ENCODE measurements at regions not wholly inside any gene's neighbourhood (a gene's known extent, or its start where the extent isn't known, plus 50 kb on each side); places are given as distances from the start of the nearest gene placed in this dataset.
"Not testable (repeated sequence)": the region's sequence is repeated elsewhere in the genome, so short reads cannot be mapped to it uniquely, and the experiment has no call there.

- in situ Hi-C loops (cut with MboI; ENCODE audit: low pct_unique_long_range_greater_than_20kb, low sequenced_read_pairs), result no loop called here
- no peak for DNase-seq
Observed at GRCh38 chr5:2549354-2549753, 202.1 kb downstream of the IRX2 start.

GRCh38 chr5:2546938-2547337 is 204.5 kb downstream of the IRX2 start:
- in situ Hi-C loops (cut with MboI; ENCODE audit: low pct_unique_long_range_greater_than_20kb, low sequenced_read_pairs), result no loop called here
- DNase-seq, result no peak

- no peak for DNase-seq
- in situ Hi-C loops (cut with MboI; ENCODE audit: low pct_unique_long_range_greater_than_20kb, low sequenced_read_pairs), result no loop called here
Observed at GRCh38 chr5:2544003-2544402, 207.5 kb downstream of the IRX2 start.

- in situ Hi-C loops (cut with MboI; ENCODE audit: low pct_unique_long_range_greater_than_20kb, low sequenced_read_pairs), result no loop called here
- no peak for DNase-seq
Observed at GRCh38 chr5:2542821-2543220, 208.7 kb downstream of the IRX2 start.

- no peak for DNase-seq
- in situ Hi-C loops (cut with MboI; ENCODE audit: low pct_unique_long_range_greater_than_20kb, low sequenced_read_pairs), result no loop called here
Observed at GRCh38 chr5:2542026-2542425, 209.5 kb downstream of the IRX2 start.

- peak; percentile 8 for DNase-seq
- in situ Hi-C loops (cut with MboI; ENCODE audit: low pct_unique_long_range_greater_than_20kb, low sequenced_read_pairs), result no loop called here
Observed at GRCh38 chr5:2538169-2538568, 213.3 kb downstream of the IRX2 start.

GRCh38 chr5:2537378-2538145 is 213.9 kb downstream of the IRX2 start:
- in situ Hi-C loops (cut with MboI; ENCODE audit: low pct_unique_long_range_greater_than_20kb, low sequenced_read_pairs), result no loop called here
- DNase-seq, result no peak

GRCh38 chr5:2536632-2537377 is 214.7 kb downstream of the IRX2 start:
- DNase-seq, result no peak
- in situ Hi-C loops (cut with MboI; ENCODE audit: low pct_unique_long_range_greater_than_20kb, low sequenced_read_pairs), result no loop called here

GRCh38 chr5:2534970-2535369 is 216.5 kb downstream of the IRX2 start:
- no peak for DNase-seq
- in situ Hi-C loops (cut with MboI; ENCODE audit: low pct_unique_long_range_greater_than_20kb, low sequenced_read_pairs), result no loop called here

GRCh38 chr5:2534251-2534650 is 217.2 kb downstream of the IRX2 start:
- no peak for DNase-seq
- in situ Hi-C loops (cut with MboI; ENCODE audit: low pct_unique_long_range_greater_than_20kb, low sequenced_read_pairs), result no loop called here

- in situ Hi-C loops (cut with MboI; ENCODE audit: low pct_unique_long_range_greater_than_20kb, low sequenced_read_pairs); DNase-seq: not testable (repeated sequence)
Observed at GRCh38 chr5:2533848-2534247, 217.6 kb downstream of the IRX2 start.

GRCh38 chr5:2532809-2533208 is 218.7 kb downstream of the IRX2 start:
- in situ Hi-C loops (cut with MboI; ENCODE audit: low pct_unique_long_range_greater_than_20kb, low sequenced_read_pairs), result no loop called here
- no peak for DNase-seq

- in situ Hi-C loops (cut with MboI; ENCODE audit: low pct_unique_long_range_greater_than_20kb, low sequenced_read_pairs), result no loop called here
- no peak for DNase-seq
Observed at GRCh38 chr5:2531318-2531717, 220.2 kb downstream of the IRX2 start.

GRCh38 chr5:2530609-2531008 is 220.9 kb downstream of the IRX2 start:
- DNase-seq, result no peak
- in situ Hi-C loops (cut with MboI; ENCODE audit: low pct_unique_long_range_greater_than_20kb, low sequenced_read_pairs), result no loop called here

- DNase-seq, result no peak
- in situ Hi-C loops (cut with MboI; ENCODE audit: low pct_unique_long_range_greater_than_20kb, low sequenced_read_pairs), result no loop called here
Observed at GRCh38 chr5:2529371-2530092, 221.9 kb downstream of the IRX2 start.

- in situ Hi-C loops (cut with MboI; ENCODE audit: low pct_unique_long_range_greater_than_20kb, low sequenced_read_pairs), result no loop called here
- DNase-seq, result no peak
Observed at GRCh38 chr5:2525351-2525750, 226.1 kb downstream of the IRX2 start.

- DNase-seq, result no peak
- in situ Hi-C loops (cut with MboI; ENCODE audit: low pct_unique_long_range_greater_than_20kb, low sequenced_read_pairs), result no loop called here
Observed at GRCh38 chr5:2524620-2525019, 226.9 kb downstream of the IRX2 start.

GRCh38 chr5:2523180-2523579 is 228.3 kb downstream of the IRX2 start:
- DNase-seq, result no peak
- in situ Hi-C loops (cut with MboI; ENCODE audit: low pct_unique_long_range_greater_than_20kb, low sequenced_read_pairs), result no loop called here

- no peak for DNase-seq
- in situ Hi-C loops (cut with MboI; ENCODE audit: low pct_unique_long_range_greater_than_20kb, low sequenced_read_pairs), result no loop called here
Observed at GRCh38 chr5:2522372-2522771, 229.1 kb downstream of the IRX2 start.

GRCh38 chr5:2519153-2519552 is 232.3 kb downstream of the IRX2 start:
- in situ Hi-C loops (cut with MboI; ENCODE audit: low pct_unique_long_range_greater_than_20kb, low sequenced_read_pairs), result no loop called here
- DNase-seq, result no peak

All from KBM-7 (cell line).